NCI-H146 treated with DMSO at 0.1 percent for 48 hours (cell line): ENCODE measurements at regions not wholly inside any gene's neighbourhood (a gene's known extent, or its start where the extent isn't known, plus 50 kb on each side); places are given as distances from the start of the nearest gene placed in this dataset.

Source experiments
- DNase-seq: peaks from one replicate; lab custom pipeline; 2025; ENCODE audit not compliant: unreplicated experiment; lab: John Stamatoyannopoulos, UW

GRCh38 chr2:235391921-235392615 is 101.8 kb upstream of the AGAP1 start:
- DNase-seq: no peak

GRCh38 chr2:235394278-235394828 is 99.5 kb upstream of the AGAP1 start:
- no peak for DNase-seq

GRCh38 chr2:235396071-235396846 is 97.6 kb upstream of the AGAP1 start:
- DNase-seq: no peak

- DNase-seq: no peak
These were observed 95.5 kb upstream of the AGAP1 start for GRCh38 chr2:235398321-235398720.

GRCh38 chr2:235399895-235400294 is 93.9 kb upstream of the AGAP1 start:
- DNase-seq: no peak

- DNase-seq: no peak
These were observed 91.4 kb upstream of the AGAP1 start for GRCh38 chr2:235402422-235402821.

GRCh38 chr2:235405612-235406361 is 88.1 kb upstream of the AGAP1 start:
- no peak for DNase-seq

GRCh38 chr2:235406430-235406829 is 87.4 kb upstream of the AGAP1 start:
- DNase-seq: no peak

GRCh38 chr2:235411905-235412485 is 81.8 kb upstream of the AGAP1 start:
- DNase-seq: no peak

GRCh38 chr2:235413064-235413463 is 80.8 kb upstream of the AGAP1 start:
- no peak for DNase-seq

- no peak for DNase-seq
These were observed 79.4 kb upstream of the AGAP1 start for GRCh38 chr2:235414422-235414821.

GRCh38 chr2:235416858-235417499 is 76.9 kb upstream of the AGAP1 start:
- DNase-seq: no peak

GRCh38 chr2:235418918-235419317 is 74.9 kb upstream of the AGAP1 start:
- no peak for DNase-seq

GRCh38 chr2:235419996-235420395 is 73.8 kb upstream of the AGAP1 start:
- DNase-seq: no peak

- DNase-seq: no peak
These were observed 72.2 kb upstream of the AGAP1 start for GRCh38 chr2:235421618-235422017.

GRCh38 chr2:235430366-235431083 is 63.3 kb upstream of the AGAP1 start:
- no peak for DNase-seq

- no peak for DNase-seq
These were observed 60.9 kb upstream of the AGAP1 start for GRCh38 chr2:235432741-235433520.

GRCh38 chr2:235433860-235434259 is 60.0 kb upstream of the AGAP1 start:
- no peak for DNase-seq

GRCh38 chr2:235439959-235440662 is 53.7 kb upstream of the AGAP1 start:
- no peak for DNase-seq
